ENCODE measurements at regions not wholly inside any gene's neighbourhood (a gene's known extent, or its start where the extent isn't known, plus 50 kb on each side); places are given as distances from the start of the nearest gene placed in this dataset.
A peak's percentile ranks its signal among the peaks of the same experiment; 100 is the strongest.

DNA sequence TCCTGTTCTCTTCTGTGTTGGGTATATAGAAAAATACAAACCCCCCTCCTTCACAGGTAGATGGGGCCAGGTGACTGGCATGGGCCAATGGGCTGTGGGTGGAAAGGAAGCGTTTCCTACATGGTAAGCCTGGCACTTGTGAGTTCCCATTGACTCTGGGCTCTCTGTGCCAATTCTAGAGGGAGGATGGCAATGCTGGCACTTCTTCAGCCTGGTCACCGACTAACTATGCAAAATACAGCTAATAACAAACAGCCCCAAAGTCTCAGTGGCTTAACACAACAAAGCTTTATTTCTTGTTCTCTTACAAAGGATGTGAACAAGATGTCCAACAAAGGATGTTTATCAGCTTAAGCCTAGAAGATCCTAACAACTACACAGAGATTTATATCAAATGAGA is 258.1 kb downstream of the SYK start:
- intact Hi-C loops (cut with micrococcal nuclease; ENCODE audit: unreplicated experiment): no loop called here
- no peaks in the 10 kb centered on the region for H3K9me3 Mint-ChIP-seq (ENCODE audit: low read depth, unreplicated experiment)
- BruUV-seq (replicated peaks): no TSS peak
- peaks cover 40% of the 10 kb centered on the region for H3K4me1 Mint-ChIP-seq (ENCODE audit: low read depth, unreplicated experiment)
- no peaks in the 10 kb centered on the region for H3K27me3 Mint-ChIP-seq (ENCODE audit: unreplicated experiment)
- DNase-seq: no peak
- H3K27ac Mint-ChIP-seq (ENCODE audit: unreplicated experiment): no peak overlapping the region
- no peak overlapping the region for H3K4me3 Mint-ChIP-seq (ENCODE audit: low read depth, unreplicated experiment)
- H3K36me3 Mint-ChIP-seq (ENCODE audit: insufficient read depth, unreplicated experiment): no peaks in the 10 kb centered on the region
- TF ChIP-seq, protein P1, sequence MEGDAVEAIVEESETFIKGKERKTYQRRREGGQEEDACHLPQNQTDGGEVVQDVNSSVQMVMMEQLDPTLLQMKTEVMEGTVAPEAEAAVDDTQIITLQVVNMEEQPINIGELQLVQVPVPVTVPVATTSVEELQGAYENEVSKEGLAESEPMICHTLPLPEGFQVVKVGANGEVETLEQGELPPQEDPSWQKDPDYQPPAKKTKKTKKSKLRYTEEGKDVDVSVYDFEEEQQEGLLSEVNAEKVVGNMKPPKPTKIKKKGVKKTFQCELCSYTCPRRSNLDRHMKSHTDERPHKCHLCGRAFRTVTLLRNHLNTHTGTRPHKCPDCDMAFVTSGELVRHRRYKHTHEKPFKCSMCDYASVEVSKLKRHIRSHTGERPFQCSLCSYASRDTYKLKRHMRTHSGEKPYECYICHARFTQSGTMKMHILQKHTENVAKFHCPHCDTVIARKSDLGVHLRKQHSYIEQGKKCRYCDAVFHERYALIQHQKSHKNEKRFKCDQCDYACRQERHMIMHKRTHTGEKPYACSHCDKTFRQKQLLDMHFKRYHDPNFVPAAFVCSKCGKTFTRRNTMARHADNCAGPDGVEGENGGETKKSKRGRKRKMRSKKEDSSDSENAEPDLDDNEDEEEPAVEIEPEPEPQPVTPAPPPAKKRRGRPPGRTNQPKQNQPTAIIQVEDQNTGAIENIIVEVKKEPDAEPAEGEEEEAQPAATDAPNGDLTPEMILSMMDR (IDR thresholded peaks at IDR 0.05; ENCODE audit: unreplicated experiment): no peak
- CTCF ChIA-PET: no interaction called here

- peak overlapping the region; percentile 43 for H3K27ac Mint-ChIP-seq (ENCODE audit: unreplicated experiment)
- no peaks in the 10 kb centered on the region for H3K27me3 Mint-ChIP-seq (ENCODE audit: unreplicated experiment)
- H3K9me3 Mint-ChIP-seq (ENCODE audit: low read depth, unreplicated experiment): no peaks in the 10 kb centered on the region
- intact Hi-C loops (cut with micrococcal nuclease; ENCODE audit: unreplicated experiment): no loop called here
- DNase-seq: peak; percentile 47
- CTCF ChIA-PET: no interaction called here
- TF ChIP-seq, protein P1 (IDR thresholded peaks at IDR 0.05; ENCODE audit: unreplicated experiment): no peak
- no peaks in the 10 kb centered on the region for H3K36me3 Mint-ChIP-seq (ENCODE audit: insufficient read depth, unreplicated experiment)
- BruUV-seq (replicated peaks): no TSS peak
- peaks cover 39% of the 10 kb centered on the region for H3K4me1 Mint-ChIP-seq (ENCODE audit: low read depth, unreplicated experiment)
- peak overlapping the region; percentile 49 for H3K4me3 Mint-ChIP-seq (ENCODE audit: low read depth, unreplicated experiment)
These were observed 259.1 kb downstream of the SYK start for GRCh38 chr9:91060520-91061343.

DNA sequence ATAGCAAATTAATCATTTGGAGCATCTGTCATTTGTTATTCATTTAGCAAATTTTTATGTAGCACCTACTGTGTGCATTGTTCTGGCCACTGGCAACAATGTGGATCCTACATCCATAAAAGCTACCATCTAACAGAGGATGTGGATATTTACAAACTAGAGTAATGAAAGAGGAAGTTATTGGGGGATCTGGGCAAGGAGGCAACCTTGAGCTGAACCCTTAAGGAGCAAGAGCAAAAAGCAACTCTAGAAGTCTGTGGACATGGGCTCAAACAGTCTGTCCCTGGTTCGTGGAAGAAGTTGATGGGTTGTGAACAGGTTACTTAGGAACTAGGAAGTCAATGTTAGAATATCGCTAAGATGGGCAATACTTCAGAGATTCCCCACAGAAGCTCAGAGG is 259.9 kb downstream of the SYK start:
- no peaks in the 10 kb centered on the region for H3K36me3 Mint-ChIP-seq (ENCODE audit: insufficient read depth, unreplicated experiment)
- intact Hi-C loops (cut with micrococcal nuclease; ENCODE audit: unreplicated experiment): no loop called here
- no peaks in the 10 kb centered on the region for H3K9me3 Mint-ChIP-seq (ENCODE audit: low read depth, unreplicated experiment)
- CTCF ChIA-PET: interaction anchor here (1.6 kb wide), 1 partner anchor 10 kb away, joined by 7 read pairs; no protein-coding TSS in a partner anchor
- H3K27me3 Mint-ChIP-seq (ENCODE audit: unreplicated experiment): peaks cover 7% of the 10 kb centered on the region
- DNase-seq: no peak
- H3K27ac Mint-ChIP-seq (ENCODE audit: unreplicated experiment): peak overlapping the region; percentile 9
- TF ChIP-seq, protein P1 (IDR thresholded peaks at IDR 0.05; ENCODE audit: unreplicated experiment): no peak
- BruUV-seq (replicated peaks): no TSS peak
- H3K4me1 Mint-ChIP-seq (ENCODE audit: low read depth, unreplicated experiment): peaks cover 32% of the 10 kb centered on the region
- H3K4me3 Mint-ChIP-seq (ENCODE audit: low read depth, unreplicated experiment): no peak overlapping the region

DNA sequence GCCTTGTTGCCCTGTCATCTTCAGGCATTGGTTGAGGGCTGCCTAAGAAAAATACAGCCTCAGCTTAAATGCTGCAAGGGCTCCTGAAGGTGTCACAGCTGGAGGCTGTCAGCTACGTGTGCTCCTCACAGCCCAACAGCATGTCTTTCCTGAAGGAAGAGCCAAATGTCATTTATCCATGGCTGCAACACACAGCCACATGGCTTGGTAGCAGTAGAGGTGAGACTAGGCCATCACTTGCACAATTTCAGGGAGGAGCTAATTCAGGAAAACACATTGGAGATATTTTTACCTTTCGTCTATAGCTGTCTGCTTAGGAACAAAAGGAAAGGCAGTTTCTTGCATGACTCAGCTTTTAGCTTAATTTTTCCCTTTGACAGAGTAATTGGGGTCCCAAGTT is 260.7 kb downstream of the SYK start:
- CTCF ChIA-PET: interaction anchor here (0.6 to 1.6 kb wide), 3 partner anchors 8 to 77 kb away, joined by 3 to 7 read pairs (median 3); no protein-coding TSS in a partner anchor

More for the DNA sequence above, 260.7 kb downstream of the SYK start:
- TF ChIP-seq, protein P1 (IDR thresholded peaks at IDR 0.05; ENCODE audit: unreplicated experiment): no peak
- H3K27ac Mint-ChIP-seq (ENCODE audit: unreplicated experiment): peak overlapping the region; percentile 9
- no peak overlapping the region for H3K4me3 Mint-ChIP-seq (ENCODE audit: low read depth, unreplicated experiment)
- no peaks in the 10 kb centered on the region for H3K9me3 Mint-ChIP-seq (ENCODE audit: low read depth, unreplicated experiment)
- peaks cover 11% of the 10 kb centered on the region for H3K27me3 Mint-ChIP-seq (ENCODE audit: unreplicated experiment)
- H3K36me3 Mint-ChIP-seq (ENCODE audit: insufficient read depth, unreplicated experiment): no peaks in the 10 kb centered on the region
- intact Hi-C loops (cut with micrococcal nuclease; ENCODE audit: unreplicated experiment): no loop called here
- DNase-seq: no peak
- H3K4me1 Mint-ChIP-seq (ENCODE audit: low read depth, unreplicated experiment): peaks cover 30% of the 10 kb centered on the region
- BruUV-seq (replicated peaks): no TSS peak

All from Calu3 (cell line).